NCI-H1048 (cell line): ENCODE measurements at regions not wholly inside any gene's neighbourhood (a gene's known extent, or its start where the extent isn't known, plus 50 kb on each side); places are given as distances from the start of the nearest gene placed in this dataset.
A peak's percentile ranks its signal among the peaks of the same experiment; 100 is the strongest.

Experiments
- DNase-seq: peaks from one replicate; lab custom pipeline; 2025; lab: John Stamatoyannopoulos, UW

- no peak for DNase-seq
Observed at GRCh38 chr3:159789017-159789416, 199.6 kb upstream of the IL12A start.

- no peak for DNase-seq
Observed at GRCh38 chr3:159789742-159790635, 198.6 kb upstream of the IL12A start.

GRCh38 chr3:159791336-159791735 is 197.3 kb upstream of the IL12A start:
- no peak for DNase-seq

GRCh38 chr3:159792070-159792469 is 196.6 kb upstream of the IL12A start:
- DNase-seq: no peak

GRCh38 chr3:159795042-159795441 is 193.6 kb upstream of the IL12A start:
- DNase-seq: no peak

GRCh38 chr3:159795681-159796175 is 192.9 kb upstream of the IL12A start:
- DNase-seq: no peak

GRCh38 chr3:159796226-159796625 is 192.4 kb upstream of the IL12A start:
- no peak for DNase-seq

GRCh38 chr3:159796744-159797143 is 191.9 kb upstream of the IL12A start:
- DNase-seq: no peak

GRCh38 chr3:159797771-159798170 is 190.9 kb upstream of the IL12A start:
- no peak for DNase-seq

GRCh38 chr3:159798951-159799350 is 189.7 kb upstream of the IL12A start:
- DNase-seq: no peak

- no peak for DNase-seq
Observed at GRCh38 chr3:159800434-159801155, 188.0 kb upstream of the IL12A start.

GRCh38 chr3:159802864-159803263 is 185.8 kb upstream of the IL12A start:
- DNase-seq: no peak

GRCh38 chr3:159803459-159803858 is 185.2 kb upstream of the IL12A start:
- no peak for DNase-seq

GRCh38 chr3:159804726-159805410 is 183.8 kb upstream of the IL12A start:
- DNase-seq: peak; percentile 40

GRCh38 chr3:159805411-159805772 is 183.2 kb upstream of the IL12A start:
- DNase-seq: no peak

GRCh38 chr3:159806412-159806811 is 182.2 kb upstream of the IL12A start:
- no peak for DNase-seq

- DNase-seq: no peak
Observed at GRCh38 chr3:159807137-159808040, 181.2 kb upstream of the IL12A start.

- DNase-seq: no peak
Observed at GRCh38 chr3:159813822-159814531, 174.7 kb upstream of the IL12A start.

GRCh38 chr3:159816512-159816911 is 172.1 kb upstream of the IL12A start:
- no peak for DNase-seq

- DNase-seq: no peak
Observed at GRCh38 chr3:159817126-159817525, 171.5 kb upstream of the IL12A start.

- no peak for DNase-seq
Observed at GRCh38 chr3:159817571-159817970, 171.1 kb upstream of the IL12A start.
